Lower leg skin (tissue), 3 donors: ENCODE measurements at regions not wholly inside any gene's neighbourhood (a gene's known extent, or its start where the extent isn't known, plus 50 kb on each side); places are given as distances from the start of the nearest gene placed in this dataset.

ENCODE experiments used
- POLR2A ChIP-seq, 2 donors: fragments of 450-650 bp; IDR thresholded peaks; one replicate each; pipeline ENCODE4 v1.6.1; 2016 to 2017; ENCODE audit warnings: antibody characterized with exemption in 2 of 2, mild to moderate bottlenecking in 1 of 2, moderate library complexity in 1 of 2
- TF ChIP-seq, protein P1 (sequence below), 3 donors: fragments of 450-650 bp; IDR thresholded peaks; one replicate each; pipeline ENCODE4 v1.5.1; 2016; ENCODE audit warnings: antibody characterized with exemption in 3 of 3, mild to moderate bottlenecking in 3 of 3, moderate library complexity in 2 of 3

DNA sequence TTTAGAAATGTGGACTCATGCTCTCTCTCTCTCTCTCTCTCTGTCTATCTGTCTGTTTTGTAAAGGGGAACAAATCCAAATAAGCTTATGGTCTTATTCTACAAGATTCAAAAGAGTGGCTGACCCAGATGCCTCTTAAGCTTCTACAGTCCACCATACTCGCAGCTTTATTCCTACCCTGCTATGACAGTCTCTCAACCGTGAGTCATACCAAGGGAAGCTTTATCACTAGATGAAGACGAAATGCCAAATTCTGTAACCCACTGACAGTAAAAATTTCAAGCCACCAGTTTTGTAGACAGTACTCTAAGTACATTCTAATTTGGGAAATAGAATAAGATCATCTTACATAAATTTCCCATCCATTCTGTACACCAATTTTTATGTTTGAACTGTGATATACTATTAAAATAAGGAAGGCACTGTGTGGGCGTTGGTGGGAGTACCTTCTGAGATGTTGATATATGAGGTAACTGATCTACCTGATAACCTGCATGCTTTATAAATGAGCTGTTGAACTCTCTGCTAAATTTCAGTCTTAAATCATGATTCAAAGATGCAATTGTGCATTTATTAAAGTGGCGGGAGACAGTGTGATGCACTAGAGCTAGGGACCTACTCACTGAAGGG, 153.2 kb downstream of the KLF6 start:
- TF ChIP-seq, protein P1, sequence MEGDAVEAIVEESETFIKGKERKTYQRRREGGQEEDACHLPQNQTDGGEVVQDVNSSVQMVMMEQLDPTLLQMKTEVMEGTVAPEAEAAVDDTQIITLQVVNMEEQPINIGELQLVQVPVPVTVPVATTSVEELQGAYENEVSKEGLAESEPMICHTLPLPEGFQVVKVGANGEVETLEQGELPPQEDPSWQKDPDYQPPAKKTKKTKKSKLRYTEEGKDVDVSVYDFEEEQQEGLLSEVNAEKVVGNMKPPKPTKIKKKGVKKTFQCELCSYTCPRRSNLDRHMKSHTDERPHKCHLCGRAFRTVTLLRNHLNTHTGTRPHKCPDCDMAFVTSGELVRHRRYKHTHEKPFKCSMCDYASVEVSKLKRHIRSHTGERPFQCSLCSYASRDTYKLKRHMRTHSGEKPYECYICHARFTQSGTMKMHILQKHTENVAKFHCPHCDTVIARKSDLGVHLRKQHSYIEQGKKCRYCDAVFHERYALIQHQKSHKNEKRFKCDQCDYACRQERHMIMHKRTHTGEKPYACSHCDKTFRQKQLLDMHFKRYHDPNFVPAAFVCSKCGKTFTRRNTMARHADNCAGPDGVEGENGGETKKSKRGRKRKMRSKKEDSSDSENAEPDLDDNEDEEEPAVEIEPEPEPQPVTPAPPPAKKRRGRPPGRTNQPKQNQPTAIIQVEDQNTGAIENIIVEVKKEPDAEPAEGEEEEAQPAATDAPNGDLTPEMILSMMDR (IDR thresholded peaks at IDR 0.05) = no peak
- no peak for TF ChIP-seq POLR2A (IDR thresholded peaks at IDR 0.05)
